Stimulated activated CD4-positive, alpha-beta T cell treated with anti-CD3 and anti-CD28 coated beads, Interleukin-2, amount 100 ng/mL, for 24 hours (primary cell): ENCODE measurements at regions not wholly inside any gene's neighbourhood (a gene's known extent, or its start where the extent isn't known, plus 50 kb on each side); places are given as distances from the start of the nearest gene placed in this dataset.
"Not testable (repeated sequence)": the region's sequence is repeated elsewhere in the genome, so short reads cannot be mapped to it uniquely, and the experiment has no call there.

Experiments
- DNase-seq, 2 donors: peaks; one replicate each; pipeline ENCODE4 v3.0.0-alpha.2; 2020

- DNase-seq, result no peak
Measured at GRCh38 chr4:34362654-34363053, 1881.7 kb downstream of the ARAP2 start.

DNA sequence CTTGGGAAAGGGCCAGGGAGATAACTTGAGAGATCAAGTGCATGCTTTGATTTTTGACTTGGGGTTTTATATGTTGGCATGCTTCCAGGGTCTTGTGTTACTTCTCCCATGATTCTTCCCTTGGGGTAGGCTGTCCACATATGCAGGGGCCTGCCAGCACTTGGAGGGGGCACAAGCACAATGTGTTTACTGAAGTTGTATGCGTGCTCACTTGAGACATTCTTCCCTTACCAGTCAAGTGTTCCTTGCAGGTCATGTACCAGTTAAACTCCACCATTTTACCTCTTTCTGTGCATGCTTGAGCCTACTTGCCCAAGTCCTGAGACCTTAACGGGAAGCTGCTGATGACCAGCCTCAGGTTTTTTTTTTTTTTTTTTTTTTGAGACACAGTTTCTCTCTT, 1880.5 kb downstream of the ARAP2 start:
- no peak for DNase-seq

DNA sequence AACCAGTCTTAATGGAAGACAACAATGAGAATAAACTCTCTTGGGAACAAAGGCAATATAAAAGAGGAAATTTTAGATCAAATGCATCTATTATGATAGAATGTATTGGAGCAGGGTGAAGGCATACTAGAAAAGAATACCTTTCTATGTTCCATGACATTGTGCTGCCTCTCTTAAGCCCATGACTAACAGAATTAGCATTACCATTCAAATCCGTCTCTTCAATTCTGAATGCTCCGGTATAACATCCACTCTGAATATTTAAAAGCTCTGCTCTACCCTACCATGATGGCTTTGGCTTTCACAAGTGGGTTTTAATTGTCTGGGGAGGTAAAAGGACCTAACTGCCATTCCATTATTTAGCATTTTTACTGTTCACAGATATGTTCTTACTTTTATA, 1878.4 kb downstream of the ARAP2 start:
- no peak for DNase-seq

- DNase-seq, result no peak
Measured at GRCh38 chr4:34371676-34372075, 1872.6 kb downstream of the ARAP2 start.

GRCh38 chr4:34372815-34373214, 1871.5 kb downstream of the ARAP2 start:
- no peak for DNase-seq

GRCh38 chr4:34373456-34373855, 1870.9 kb downstream of the ARAP2 start:
- no peak for DNase-seq

GRCh38 chr4:34412233-34412632, 1832.1 kb downstream of the ARAP2 start:
- DNase-seq, result no peak

DNA sequence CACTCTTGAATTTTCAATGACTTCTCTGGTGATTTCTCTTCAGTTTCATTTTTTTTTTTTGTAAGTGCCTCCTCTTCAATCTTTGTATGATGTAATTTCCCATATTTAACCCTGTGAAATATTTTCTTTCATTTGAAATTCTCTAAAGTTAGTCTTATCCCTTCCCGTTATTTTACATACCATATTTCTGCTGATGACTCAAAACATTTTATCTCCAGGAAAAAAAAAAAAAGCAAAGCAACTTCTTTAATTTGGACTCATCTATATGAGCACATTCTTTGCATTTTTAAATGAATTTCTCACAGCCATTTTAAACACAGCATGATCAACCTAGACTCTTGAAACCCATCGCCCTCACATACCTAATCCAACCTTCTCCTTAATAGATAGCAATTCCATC, 1831.4 kb downstream of the ARAP2 start:
- DNase-seq, result no peak

- no peak for DNase-seq
Measured at GRCh38 chr4:34417160-34417559, 1827.2 kb downstream of the ARAP2 start.

- DNase-seq, result no peak
Measured at GRCh38 chr4:34419871-34420270, 1824.4 kb downstream of the ARAP2 start.

DNA sequence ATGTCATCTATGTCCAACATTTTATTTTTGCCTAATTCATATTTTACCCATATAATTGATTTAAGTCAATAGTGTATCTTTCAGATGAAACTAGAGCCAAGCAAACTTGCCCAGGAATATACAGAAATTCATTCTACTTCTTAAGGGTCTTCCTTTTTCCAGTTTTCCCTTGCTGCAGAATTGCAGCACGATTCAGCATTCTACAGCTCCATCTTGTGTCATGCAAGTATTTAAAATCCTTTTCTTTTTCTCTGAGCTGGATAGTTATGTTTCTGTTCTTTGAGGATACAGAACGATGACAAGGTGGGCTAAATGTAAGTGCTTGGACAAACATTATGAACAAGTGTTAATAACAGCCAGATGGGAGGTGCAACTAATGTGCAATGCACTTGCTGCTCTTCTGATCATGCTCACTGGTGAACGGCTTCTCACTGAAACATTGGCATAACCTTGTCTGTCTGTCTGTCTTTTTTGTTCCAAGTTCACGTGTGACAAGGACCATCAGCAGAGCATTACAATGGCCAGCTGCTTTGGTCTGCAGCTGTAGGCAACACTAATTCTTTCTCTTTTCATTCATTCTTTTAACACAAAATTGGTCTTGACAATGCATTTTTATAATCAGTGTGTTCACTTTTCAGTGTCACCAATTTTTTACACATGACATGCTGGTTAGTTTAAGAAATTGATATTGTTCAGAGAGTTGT, 1821.7 kb downstream of the ARAP2 start:
- DNase-seq, result no peak

GRCh38 chr4:34432706-34433105, 1811.6 kb downstream of the ARAP2 start:
- no peak for DNase-seq

DNA sequence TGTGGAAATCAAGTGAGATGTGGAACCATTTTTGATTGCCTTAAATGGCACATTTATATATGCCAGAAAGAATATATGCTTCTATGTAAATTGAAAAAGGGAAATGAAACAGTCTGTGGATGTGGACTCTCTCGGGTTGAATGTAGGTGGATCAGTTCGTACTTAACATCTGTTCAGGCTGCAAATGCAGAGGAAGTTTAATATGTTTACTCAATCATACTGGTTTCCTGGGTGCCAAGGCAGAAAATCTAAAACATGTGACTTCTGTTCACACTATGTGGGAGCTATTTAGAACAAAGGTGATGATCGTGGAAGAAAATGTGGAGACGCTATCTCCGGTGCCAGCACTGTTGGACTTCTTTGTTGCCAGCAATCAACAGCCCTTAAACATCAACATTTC, 1809.9 kb downstream of the ARAP2 start:
- not testable (repeated sequence) for DNase-seq

DNA sequence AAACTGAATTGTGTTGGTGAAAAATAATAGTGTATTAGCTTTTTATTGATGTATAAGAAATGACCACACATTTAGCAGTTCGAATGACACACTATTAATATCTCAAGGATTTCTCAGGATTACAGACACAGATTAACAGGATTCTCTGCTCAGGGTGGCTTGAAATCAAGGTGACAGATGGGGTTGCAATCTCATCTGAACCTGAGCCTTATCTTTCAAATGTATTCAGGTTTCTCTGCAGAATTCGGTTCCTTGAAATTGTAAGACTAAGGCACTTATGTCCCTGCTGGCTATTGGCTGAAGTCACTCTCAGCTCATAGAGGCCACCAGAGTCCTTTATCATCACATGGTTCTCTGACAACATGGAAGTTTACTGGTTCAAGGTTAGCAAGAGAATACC, 1780.1 kb downstream of the ARAP2 start:
- DNase-seq, result no peak

DNA sequence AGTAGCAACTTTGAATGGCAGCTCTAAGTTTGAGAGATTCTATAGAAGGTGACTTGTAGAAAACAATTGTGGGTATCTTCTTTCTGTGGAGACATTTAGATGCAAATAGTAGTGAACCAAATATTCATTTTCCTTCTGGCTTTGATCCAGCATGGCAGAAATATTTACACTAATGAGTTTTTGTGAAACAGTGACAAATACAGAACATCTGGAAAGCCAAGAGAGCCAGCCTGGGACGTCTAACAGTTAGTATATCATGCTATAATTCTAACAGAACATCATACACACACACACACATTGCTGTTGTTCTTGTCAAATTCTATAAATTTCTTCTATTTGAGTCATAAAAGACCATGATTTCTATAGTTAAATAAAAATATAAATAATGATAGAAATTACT, 1777.9 kb downstream of the ARAP2 start:
- no peak for DNase-seq

GRCh38 chr4:34469516-34469915, 1774.8 kb downstream of the ARAP2 start:
- DNase-seq, result no peak

GRCh38 chr4:34485252-34485651, 1759.1 kb downstream of the ARAP2 start:
- DNase-seq, result no peak

GRCh38 chr4:34486461-34487363, 1757.6 kb downstream of the ARAP2 start:
- no peak for DNase-seq

DNA sequence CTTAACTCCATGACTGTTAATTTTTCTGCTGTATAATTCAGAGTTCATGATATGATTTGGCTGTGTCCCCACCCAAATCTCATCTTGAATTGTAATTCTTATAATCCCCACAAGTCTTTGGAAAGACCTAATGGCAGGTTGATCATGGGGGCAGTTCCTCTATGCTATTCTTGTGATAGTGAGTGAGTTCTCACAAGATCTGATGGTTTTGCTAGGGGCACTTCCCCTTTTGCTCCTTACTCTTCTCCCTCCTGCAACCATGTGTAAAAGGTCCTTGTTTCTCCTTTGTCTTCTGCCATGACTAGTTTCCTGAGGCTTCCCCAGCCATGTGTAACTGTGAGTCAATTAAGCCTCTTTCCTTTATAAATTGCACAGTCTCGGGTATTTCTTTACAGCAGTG, 1751.9 kb downstream of the ARAP2 start:
- no peak for DNase-seq

DNA sequence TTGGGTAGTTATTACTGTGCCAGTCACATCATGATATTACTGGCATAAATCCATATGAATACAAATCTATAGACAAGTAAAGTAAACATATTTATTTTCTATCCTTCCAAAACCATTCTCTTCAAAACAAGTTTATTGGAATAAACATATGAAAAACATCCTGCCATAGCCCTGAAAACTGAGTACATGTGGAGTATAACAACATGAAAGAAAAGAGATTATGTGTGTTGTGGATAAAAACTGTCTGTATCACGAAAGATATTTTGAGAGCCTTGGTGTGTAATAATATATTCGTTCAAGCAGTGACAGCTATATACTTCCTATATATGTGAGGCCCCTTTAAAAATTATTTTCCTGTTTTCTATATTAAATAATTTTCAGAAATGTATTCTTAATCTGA, 1742.2 kb downstream of the ARAP2 start:
- DNase-seq, result no peak

DNA sequence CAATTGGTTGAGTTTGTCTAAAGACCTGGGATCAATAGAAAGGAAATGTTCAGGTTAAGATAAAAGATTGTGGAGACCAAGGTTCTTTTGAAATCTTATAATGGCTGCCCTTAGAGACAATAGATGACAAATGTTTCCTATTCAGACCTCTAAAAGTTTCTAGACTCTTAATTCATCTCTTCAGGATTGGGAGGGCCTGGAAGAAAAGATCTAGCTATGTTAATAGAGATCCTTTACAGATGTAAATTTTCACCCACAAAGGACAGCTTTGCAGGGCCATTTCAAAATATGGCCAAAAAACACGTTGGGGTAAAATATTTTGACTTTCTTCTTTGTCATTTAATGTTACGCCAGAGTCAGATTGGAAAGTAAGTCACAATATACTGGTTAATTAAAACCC, 1739.6 kb downstream of the ARAP2 start:
- not testable (repeated sequence) for DNase-seq

- not testable (repeated sequence) for DNase-seq
Measured at GRCh38 chr4:34506511-34507092, 1737.7 kb downstream of the ARAP2 start.

- no peak for DNase-seq
Measured at GRCh38 chr4:34512616-34513015, 1731.7 kb downstream of the ARAP2 start.

DNA sequence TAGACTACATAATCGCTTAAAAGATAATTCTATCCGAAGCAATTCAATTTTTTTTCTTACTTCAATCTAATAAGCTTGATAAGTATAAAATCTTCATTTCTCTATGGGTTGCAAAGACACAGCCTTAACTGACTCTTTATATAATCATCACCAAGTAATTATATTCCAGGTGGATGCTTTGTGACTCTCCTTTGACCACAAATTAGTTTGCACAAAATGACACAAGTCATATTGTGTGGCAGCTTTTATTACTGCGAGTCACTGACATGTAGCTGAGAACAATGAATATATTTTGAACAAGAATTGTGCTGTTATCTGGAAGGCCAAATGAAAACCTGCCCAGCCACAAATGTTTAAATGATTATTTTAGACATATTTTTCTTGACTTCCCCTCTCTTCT, 1727.8 kb downstream of the ARAP2 start:
- DNase-seq, result no peak
